HUES64 (cell line): ENCODE measurements at regions not wholly inside any gene's neighbourhood (a gene's known extent, or its start where the extent isn't known, plus 50 kb on each side); places are given as distances from the start of the nearest gene placed in this dataset.
A peak's percentile ranks its signal among the peaks of the same experiment; 100 is the strongest.
"Not testable (repeated sequence)": the region's sequence is repeated elsewhere in the genome, so short reads cannot be mapped to it uniquely, and the experiment has no call there.

Source experiments
- H3K27ac ChIP-seq: 2 replicates; pipeline ENCODE4 v1.7.0; 2013; ENCODE audit warnings: low read depth, low read length, inconsistent platforms
- H3K27me3 ChIP-seq: 2 replicates; pipeline ENCODE4 v1.6.1; 2013; ENCODE audit warnings: mild to moderate bottlenecking, low read length; ENCODE audit not compliant: insufficient read depth
- H3K36me3 ChIP-seq: 2 replicates; pipeline ENCODE4 v1.6.1; 2013; ENCODE audit warnings: mild to moderate bottlenecking, low read length; ENCODE audit not compliant: insufficient read depth
- H3K4me1 ChIP-seq: 2 replicates; pipeline ENCODE4 v1.6.1; 2013; ENCODE audit warnings: mild to moderate bottlenecking, low read length, moderate library complexity; ENCODE audit not compliant: insufficient read depth
- H3K4me3 ChIP-seq: 2 replicates; pipeline ENCODE4 v1.5.1; 2013; ENCODE audit warnings: mild to moderate bottlenecking, low read length, moderate library complexity
- H3K9ac ChIP-seq: 2 replicates; pipeline ENCODE4 v1.6.1; 2013; ENCODE audit warnings: mild to moderate bottlenecking, low read depth, low read length
- H3K9me3 ChIP-seq: 2 replicates; pipeline ENCODE4 v1.6.1; 2013; ENCODE audit warnings: low read depth, low read length; ENCODE audit not compliant: insufficient read depth
- WGBS: fragments of 150-250, 120-280 bp; methylation state at CpG from one replicate; pipeline ENCODE4 v1.1.7; 2013; ENCODE audit warnings: missing lambda C conversion rate; 5-methylcytosine and 5-hydroxymethylcytosine counted together

DNA sequence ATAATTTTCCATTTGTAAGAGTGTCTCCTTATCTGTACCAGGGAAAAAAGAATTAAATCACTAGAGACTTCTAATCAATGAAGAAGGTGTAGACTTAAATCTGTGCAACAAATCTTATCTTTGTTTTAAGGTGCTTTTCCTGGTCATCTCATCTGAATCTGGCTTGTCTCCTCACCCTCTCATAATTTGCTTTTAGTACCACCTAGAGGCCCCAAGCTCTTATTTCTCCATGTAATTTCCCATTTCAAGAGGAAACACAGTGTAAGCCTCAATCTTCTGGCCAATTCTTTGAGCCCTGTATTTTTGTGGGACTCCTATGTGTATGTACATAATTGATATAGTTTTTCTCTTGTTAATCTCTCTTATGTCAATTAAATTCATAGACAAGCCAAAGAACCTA, 1975.3 kb upstream of the CDH6 start:
- no peaks in the 10 kb centered on the region for H3K9me3 ChIP-seq
- H3K27me3 ChIP-seq, result no peaks in the 10 kb centered on the region
- H3K36me3 ChIP-seq, result no peaks in the 10 kb centered on the region
- H3K27ac ChIP-seq, result no peak overlapping the region
- peaks cover 9% of the 10 kb centered on the region; the same call in 1 of the 2 replicates for H3K4me1 ChIP-seq
- H3K9ac ChIP-seq, result no peak overlapping the region
- no peak overlapping the region for H3K4me3 ChIP-seq

DNA sequence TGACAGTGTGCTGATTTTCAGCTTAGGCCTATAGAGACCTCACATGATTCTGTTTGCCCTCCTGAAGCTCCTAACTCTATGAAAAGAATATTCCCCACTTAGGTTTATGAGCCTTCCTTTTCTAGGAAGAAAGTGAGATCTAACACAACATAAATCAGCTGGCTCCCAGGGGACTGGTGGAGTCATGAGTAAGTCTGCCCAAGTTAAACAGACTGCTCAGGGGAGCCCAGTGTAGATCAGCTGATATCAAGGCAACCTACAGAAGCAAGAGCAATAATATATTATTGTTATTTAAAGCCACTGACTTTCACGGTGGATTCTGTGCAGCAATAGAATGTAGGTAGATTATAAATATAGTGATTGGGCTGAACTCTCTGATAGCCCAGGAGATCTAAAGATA, 1978.6 kb upstream of the CDH6 start:
- Histone ChIP-seq H3K9ac (no peak overlapping the region), H3K4me1 (peaks cover 16% of the 10 kb centered on the region), H3K27ac (no peak overlapping the region), H3K27me3 (no peaks in the 10 kb centered on the region), H3K9me3 (no peaks in the 10 kb centered on the region), H3K36me3 (no peaks in the 10 kb centered on the region), H3K4me3 (no peak overlapping the region)
- WGBS, result 89% methylated on average over 1 of the region's 1 CpG

DNA sequence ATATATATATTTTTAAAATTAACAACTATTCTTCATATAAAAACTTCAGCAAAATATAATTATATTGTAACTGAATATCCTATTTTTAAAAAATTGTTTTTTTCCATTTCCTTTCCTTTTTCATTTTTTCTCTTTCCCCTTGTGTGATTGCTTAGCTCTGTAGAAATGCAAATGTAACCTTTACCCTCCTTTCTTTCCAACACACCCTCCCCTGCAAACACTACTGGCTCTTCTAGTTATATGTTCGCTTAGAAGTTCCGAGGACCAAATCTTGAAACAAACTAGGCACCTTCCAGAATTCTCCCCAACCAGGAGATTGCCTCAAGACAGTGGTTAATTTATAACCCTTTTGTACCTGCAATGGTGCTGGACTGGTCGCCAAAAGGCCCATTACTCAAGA, 1980.0 kb upstream of the CDH6 start:
- Histone ChIP-seq H3K4me1 (peaks cover 16% of the 10 kb centered on the region), H3K27me3 (no peaks in the 10 kb centered on the region), H3K9me3 (no peaks in the 10 kb centered on the region), H3K27ac (no peak overlapping the region), H3K4me3 (no peak overlapping the region), H3K36me3 (no peaks in the 10 kb centered on the region), H3K9ac (no peak overlapping the region)
- 85% methylated on average over 3 of the region's 3 CpGs for WGBS

DNA sequence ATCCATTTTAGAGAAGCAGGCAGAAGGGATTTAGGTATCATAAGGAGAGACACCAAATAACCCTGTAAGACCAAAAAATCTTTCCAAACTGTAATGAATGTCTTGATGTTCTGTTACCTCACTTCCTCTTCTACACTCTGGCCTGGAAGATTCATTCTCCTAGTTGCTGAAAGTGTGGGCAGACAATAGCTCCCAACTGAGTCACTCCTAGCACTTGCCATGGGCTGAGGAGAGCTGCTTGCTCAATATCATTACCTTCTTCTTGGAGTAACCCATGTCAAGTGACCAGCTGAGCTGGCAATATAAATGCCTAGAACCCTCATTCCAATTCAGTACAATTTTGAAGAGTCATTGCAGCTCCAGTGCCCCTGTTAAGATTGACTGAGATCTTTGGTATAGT, 1985.5 kb upstream of the CDH6 start:
- no peaks in the 10 kb centered on the region for H3K36me3 ChIP-seq
- no peak overlapping the region; the same call in 1 of the 2 replicates for H3K27ac ChIP-seq
- no peak overlapping the region for H3K4me3 ChIP-seq
- no peak overlapping the region for H3K9ac ChIP-seq
- H3K9me3 ChIP-seq, result no peaks in the 10 kb centered on the region
- peaks cover 11% of the 10 kb centered on the region for H3K4me1 ChIP-seq
- H3K27me3 ChIP-seq, result no peaks in the 10 kb centered on the region

- no peaks in the 10 kb centered on the region for H3K9me3 ChIP-seq
- no peak overlapping the region for H3K27ac ChIP-seq
- H3K27me3 ChIP-seq, result no peaks in the 10 kb centered on the region
- H3K36me3 ChIP-seq, result no peaks in the 10 kb centered on the region
- H3K4me3 ChIP-seq, result no peak overlapping the region
- peaks cover 2% of the 10 kb centered on the region; the same call in 1 of the 2 replicates for H3K4me1 ChIP-seq
- no peak overlapping the region for H3K9ac ChIP-seq
These were observed 1990.4 kb upstream of the CDH6 start for GRCh38 chr5:29203049-29203448.

- Histone ChIP-seq H3K27me3 (no peaks in the 10 kb centered on the region), H3K4me3 (no peak overlapping the region), H3K4me1 (peaks cover 9% of the 10 kb centered on the region; the same call in 1 of the 2 replicates), H3K36me3 (no peaks in the 10 kb centered on the region), H3K9me3 (no peaks in the 10 kb centered on the region), H3K9ac (no peak overlapping the region), H3K27ac (no peak overlapping the region)
- WGBS, result 63% methylated on average over 1 of the region's 2 CpGs
These were observed 1995.6 kb upstream of the CDH6 start for GRCh38 chr5:29197631-29198454.

GRCh38 chr5:29193972-29194371, 1999.5 kb upstream of the CDH6 start:
- Histone ChIP-seq H3K4me3 (no peak overlapping the region), H3K9ac (no peak overlapping the region), H3K4me1 (peaks cover 12% of the 10 kb centered on the region; the same call in 1 of the 2 replicates), H3K27me3 (no peaks in the 10 kb centered on the region), H3K36me3 (no peaks in the 10 kb centered on the region), H3K9me3 (no peaks in the 10 kb centered on the region), H3K27ac (no peak overlapping the region)
- WGBS, result 84% methylated on average over 1 of the region's 1 CpG

DNA sequence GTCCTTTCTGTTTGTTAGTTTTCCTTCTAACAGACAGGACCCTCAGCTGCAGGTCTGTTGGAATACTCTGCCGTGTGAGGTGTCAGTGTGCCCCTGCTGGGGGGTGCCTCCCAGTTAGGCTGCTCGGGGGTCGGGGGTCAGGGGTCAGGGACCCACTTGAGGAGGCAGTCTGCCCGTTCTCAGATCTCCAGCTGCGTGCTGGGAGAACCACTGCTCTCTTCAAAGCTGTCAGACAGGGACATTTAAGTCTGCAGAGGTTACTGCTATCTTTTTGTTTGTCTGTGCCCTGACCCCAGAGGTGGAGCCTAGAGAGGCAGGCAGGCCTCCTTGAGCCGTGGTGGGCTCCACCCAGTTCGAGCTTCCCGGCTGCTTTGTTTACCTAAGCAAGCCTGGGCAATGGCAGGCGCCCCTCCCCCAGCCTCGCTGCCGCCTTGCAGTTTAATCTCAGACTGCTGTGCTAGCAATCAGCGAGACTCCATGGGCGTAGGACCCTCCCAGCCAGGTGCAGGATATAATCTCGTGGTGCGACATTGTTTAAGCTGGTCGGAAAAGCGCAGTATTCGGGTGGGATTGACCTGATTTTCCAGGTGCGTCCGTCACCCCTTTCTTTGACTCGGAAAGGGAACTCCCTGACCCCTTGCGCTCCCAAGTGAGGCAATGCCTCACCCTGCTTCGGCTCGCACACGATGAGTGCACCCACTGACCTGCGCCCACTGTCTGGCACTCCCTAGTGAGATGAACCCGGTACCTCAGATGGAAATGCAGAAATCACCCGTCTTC, 2002.0 kb upstream of the CDH6 start:
- WGBS, result 70% methylated on average over 21 of the region's 28 CpGs
- H3K36me3 ChIP-seq, H3K27me3 ChIP-seq, H3K9me3 ChIP-seq, H3K27ac ChIP-seq: not testable (repeated sequence)
- Histone ChIP-seq H3K9ac (peak overlapping the region; percentile 63), H3K4me1 (peaks cover 12% of the 10 kb centered on the region; the same call in 1 of the 2 replicates), H3K4me3 (peak overlapping the region; percentile 35)

DNA sequence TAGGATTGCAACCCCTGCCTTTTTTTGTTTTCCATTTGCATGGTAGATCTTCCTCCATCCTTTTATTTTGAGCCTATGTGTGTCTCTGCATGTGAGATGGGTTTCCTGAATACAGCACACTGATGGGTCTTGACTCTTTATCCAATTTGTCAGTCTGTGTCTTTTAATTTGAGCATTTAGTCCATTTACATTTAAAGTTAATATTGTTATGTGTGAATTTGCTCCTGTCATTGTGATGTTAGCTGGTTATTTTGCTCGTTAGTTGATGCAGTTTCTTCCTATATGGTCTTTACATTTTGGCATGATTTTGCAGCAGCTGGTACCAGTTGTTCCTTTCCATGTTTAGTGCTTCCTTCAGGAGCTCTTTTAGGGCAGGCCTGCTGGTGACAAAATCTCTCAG, 2003.1 kb upstream of the CDH6 start:
- H3K9ac ChIP-seq, H3K27ac ChIP-seq, H3K4me3 ChIP-seq, H3K27me3 ChIP-seq, H3K36me3 ChIP-seq, H3K9me3 ChIP-seq: not testable (repeated sequence)
- WGBS, result 96% methylated on average over 1 of the region's 1 CpG
- peaks cover 12% of the 10 kb centered on the region; the same call in 1 of the 2 replicates for H3K4me1 ChIP-seq

- not testable (repeated sequence) for H3K4me1 ChIP-seq, H3K27me3 ChIP-seq, H3K36me3 ChIP-seq, H3K27ac ChIP-seq, H3K9ac ChIP-seq, H3K4me3 ChIP-seq, H3K9me3 ChIP-seq
- no CpG with 5 or more reads among the region's 5 CpGs for WGBS
These were observed 2007.1 kb upstream of the CDH6 start for GRCh38 chr5:29186380-29186779.

- Histone ChIP-seq H3K36me3 (no peaks in the 10 kb centered on the region), H3K4me3 (no peak overlapping the region), H3K9me3 (no peaks in the 10 kb centered on the region; the same call in 1 of the 2 replicates), H3K27ac (no peak overlapping the region), H3K9ac (no peak overlapping the region), H3K4me1 (no peaks in the 10 kb centered on the region), H3K27me3 (no peaks in the 10 kb centered on the region)
- WGBS, result 91% methylated on average over 1 of the region's 1 CpG
These were observed 2007.9 kb upstream of the CDH6 start for GRCh38 chr5:29185558-29185957.
